ENCODE measurements at regions not wholly inside any gene's neighbourhood (a gene's known extent, or its start where the extent isn't known, plus 50 kb on each side); places are given as distances from the start of the nearest gene placed in this dataset.

DNA sequence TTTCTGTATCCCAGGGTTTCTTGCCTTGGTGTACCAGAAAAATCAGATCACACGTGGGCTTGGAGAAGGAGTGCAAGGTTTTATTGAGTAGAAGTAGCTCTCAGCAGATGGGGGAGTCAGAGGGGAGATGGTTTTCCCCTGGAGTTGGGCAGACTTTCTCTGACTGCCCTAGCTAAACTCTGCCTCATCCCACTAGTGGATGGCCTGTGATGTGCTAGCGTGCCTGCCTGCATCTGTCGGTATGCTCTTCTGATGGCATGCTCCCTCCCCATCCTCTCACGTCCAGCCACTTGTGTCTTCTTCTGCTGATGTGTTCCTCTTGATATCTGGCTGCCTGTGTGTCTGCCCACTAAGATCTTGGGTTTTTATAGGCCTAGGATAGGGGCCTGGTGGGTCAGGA is 616.1 kb upstream of the RGMB start:
- DNase-seq (ENCODE audit: low read depth): no peak
- no peak overlapping the region for H3K4me3 ChIP-seq (ENCODE audit: low read depth, low read length)
- TF ChIP-seq, protein P1, sequence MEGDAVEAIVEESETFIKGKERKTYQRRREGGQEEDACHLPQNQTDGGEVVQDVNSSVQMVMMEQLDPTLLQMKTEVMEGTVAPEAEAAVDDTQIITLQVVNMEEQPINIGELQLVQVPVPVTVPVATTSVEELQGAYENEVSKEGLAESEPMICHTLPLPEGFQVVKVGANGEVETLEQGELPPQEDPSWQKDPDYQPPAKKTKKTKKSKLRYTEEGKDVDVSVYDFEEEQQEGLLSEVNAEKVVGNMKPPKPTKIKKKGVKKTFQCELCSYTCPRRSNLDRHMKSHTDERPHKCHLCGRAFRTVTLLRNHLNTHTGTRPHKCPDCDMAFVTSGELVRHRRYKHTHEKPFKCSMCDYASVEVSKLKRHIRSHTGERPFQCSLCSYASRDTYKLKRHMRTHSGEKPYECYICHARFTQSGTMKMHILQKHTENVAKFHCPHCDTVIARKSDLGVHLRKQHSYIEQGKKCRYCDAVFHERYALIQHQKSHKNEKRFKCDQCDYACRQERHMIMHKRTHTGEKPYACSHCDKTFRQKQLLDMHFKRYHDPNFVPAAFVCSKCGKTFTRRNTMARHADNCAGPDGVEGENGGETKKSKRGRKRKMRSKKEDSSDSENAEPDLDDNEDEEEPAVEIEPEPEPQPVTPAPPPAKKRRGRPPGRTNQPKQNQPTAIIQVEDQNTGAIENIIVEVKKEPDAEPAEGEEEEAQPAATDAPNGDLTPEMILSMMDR (IDR thresholded peaks at IDR 0.05; ENCODE audit: insufficient read depth, low read depth, low read length): no peak

DNA sequence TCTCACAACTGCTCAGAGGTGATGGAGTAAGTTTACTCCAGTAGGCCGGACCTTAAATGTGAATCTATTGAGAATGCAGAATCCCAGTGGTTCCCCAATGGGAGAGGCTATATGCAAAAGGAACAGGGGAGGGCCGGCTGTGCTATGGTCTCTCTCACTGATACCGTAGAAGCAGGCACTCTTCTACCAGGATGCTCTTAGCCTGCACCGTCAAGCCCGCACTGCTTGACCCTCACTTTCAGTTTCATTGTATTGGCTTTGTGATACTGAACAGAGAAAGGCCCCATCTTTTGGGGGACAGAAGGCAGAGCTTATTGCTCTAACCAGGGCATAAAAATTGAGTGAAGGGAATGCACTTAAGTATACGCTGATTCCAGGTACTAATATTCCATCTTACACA is 615.0 kb upstream of the RGMB start:
- TF ChIP-seq, protein P1 (IDR thresholded peaks at IDR 0.05; ENCODE audit: insufficient read depth, low read depth, low read length): no peak
- no peak overlapping the region for H3K4me3 ChIP-seq (ENCODE audit: low read depth, low read length)
- no peak for DNase-seq (ENCODE audit: low read depth)

DNA sequence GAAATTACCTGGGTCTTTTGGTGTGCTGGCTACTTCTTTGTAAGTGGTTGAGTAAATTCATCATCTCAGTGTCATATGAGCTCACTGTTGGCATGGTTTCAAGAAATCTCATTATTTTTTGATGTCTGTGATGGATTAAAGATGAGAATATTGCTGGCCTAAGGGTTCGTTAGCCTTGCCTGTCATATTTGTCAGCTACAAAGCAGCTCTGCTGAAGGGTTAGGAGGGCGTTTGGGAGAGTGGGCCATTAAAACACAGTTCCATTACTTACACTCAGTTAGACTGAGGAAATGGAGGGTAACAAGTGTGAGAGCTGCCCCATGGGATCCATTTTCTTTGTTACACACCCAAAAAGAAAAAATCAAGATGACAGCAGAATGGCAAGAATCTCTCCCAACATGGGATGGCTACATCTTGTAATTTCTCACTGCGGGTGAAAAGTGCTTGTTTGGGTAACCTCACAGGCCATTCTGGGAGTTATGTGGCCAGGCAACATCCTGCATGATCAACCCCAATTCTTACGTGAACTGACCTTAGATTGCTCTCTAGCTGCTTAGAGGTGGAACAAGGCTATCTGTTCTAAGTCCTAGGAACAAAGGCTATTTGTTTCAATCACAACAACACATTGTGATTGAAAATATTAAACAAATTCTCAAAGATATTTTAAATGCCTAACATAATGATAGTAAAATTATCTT is 609.5 kb upstream of the RGMB start:
- TF ChIP-seq, protein P1 (IDR thresholded peaks at IDR 0.05; ENCODE audit: insufficient read depth, low read depth, low read length): no peak
- no peak for DNase-seq (ENCODE audit: low read depth)
- no peak overlapping the region for H3K4me3 ChIP-seq (ENCODE audit: low read depth, low read length)

DNA sequence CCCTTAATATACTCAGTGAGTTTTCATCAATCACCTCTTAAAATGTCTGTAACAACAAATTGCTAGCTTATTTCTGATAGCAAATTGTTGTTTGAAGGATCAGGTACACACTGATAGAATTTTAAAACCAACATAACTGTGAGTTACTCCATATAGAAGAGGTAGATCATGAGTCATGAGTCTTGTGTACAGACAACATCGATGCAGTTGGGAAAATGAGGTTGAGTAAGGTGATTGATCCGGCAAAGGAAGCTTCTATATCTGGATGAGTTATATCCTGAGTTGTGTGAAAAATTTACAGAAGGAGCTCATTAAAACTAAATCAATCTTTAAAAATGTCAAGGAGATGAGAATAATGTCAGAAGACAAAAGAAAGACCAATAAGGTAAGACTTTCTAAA is 604.6 kb upstream of the RGMB start:
- no peak overlapping the region for H3K4me3 ChIP-seq (ENCODE audit: low read depth, low read length)
- TF ChIP-seq, protein P1 (IDR thresholded peaks at IDR 0.05; ENCODE audit: insufficient read depth, low read depth, low read length): no peak
- DNase-seq (ENCODE audit: low read depth): no peak

DNA sequence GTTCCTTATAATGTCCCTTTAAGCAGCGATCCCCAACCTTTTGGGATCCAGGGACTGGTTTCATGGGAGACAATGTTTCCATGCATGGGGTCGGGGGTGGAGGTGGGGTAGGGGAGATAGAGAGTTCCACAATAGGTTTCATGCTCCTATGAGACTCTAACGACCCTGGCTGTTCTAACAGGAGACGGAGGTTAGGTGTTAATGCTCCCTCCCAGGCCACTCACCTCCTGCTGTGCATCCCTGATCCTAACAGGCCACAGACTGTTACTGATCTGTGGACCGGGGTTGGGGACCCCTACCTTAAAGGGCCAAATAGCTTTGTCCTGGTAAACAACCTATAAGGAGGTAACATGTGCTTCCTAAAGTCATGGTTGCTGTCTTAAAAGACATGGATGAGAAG is 602.5 kb upstream of the RGMB start:
- no peak overlapping the region for H3K4me3 ChIP-seq (ENCODE audit: low read depth, low read length)
- no peak for DNase-seq (ENCODE audit: low read depth)
- TF ChIP-seq, protein P1 (IDR thresholded peaks at IDR 0.05; ENCODE audit: insufficient read depth, low read depth, low read length): no peak

DNA sequence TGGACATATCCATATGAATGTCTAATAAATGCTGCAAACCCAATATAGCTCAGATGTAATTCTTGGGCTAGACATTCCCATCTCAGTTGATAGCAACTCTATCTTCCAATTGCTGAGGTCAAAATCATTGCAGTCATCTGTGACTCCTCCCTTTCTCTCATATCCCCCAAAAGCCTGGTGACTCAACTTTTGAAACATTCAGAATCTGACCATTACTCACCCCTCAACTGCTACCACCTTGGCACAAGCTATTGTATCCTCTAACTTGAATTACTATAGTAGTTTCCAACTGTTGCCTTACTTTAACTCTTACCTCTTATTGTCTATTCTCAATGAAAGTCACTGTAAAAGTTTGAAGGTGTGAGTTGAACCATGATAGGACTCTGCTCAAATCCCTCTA is 600.1 kb upstream of the RGMB start:
- TF ChIP-seq, protein P1 (IDR thresholded peaks at IDR 0.05; ENCODE audit: insufficient read depth, low read depth, low read length): no peak
- H3K4me3 ChIP-seq (ENCODE audit: low read depth, low read length): no peak overlapping the region
- no peak for DNase-seq (ENCODE audit: low read depth)

DNA sequence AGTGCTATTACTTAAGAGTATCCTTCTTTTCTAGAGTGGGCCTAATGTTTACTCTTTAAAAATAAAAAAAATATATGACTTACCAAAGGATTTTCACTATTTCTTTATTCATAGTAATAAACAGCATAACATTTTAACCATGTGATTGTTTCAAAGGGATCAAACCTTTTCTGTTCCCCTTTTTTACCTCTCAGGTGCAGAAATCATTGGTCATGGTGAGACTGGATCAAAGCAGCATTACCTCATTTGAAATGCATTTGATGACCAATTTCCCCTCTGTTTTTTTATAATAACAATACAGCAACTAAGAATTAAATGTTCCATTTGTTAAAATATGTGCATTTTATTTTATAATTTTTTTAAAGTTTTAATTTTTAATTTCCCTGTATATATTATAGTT is 598.0 kb upstream of the RGMB start:
- H3K4me3 ChIP-seq (ENCODE audit: low read depth, low read length): no peak overlapping the region
- TF ChIP-seq, protein P1 (IDR thresholded peaks at IDR 0.05; ENCODE audit: insufficient read depth, low read depth, low read length): no peak
- DNase-seq (ENCODE audit: low read depth): no peak

Measured in fibroblast of villous mesenchyme (primary cell).